GM12878 (cell line): ENCODE measurements at regions not wholly inside any gene's neighbourhood (a gene's known extent, or its start where the extent isn't known, plus 50 kb on each side); places are given as distances from the start of the nearest gene placed in this dataset.

Source experiments
- ATAC-seq: fragments of 200-7000 bp; cut with Tn5 transposase; 3 replicates; pipeline ENCODE4 v1.9.1; 2020; ENCODE audit warnings: mild to moderate bottlenecking, moderate library complexity
- BruUV-seq: library from RNA; stranded (reverse); fragments of 400-500 nt; replicated peaks from 2 replicates; lab custom pipeline; 2021; lab: Mats Ljungman, UMichigan
- CTCF ChIA-PET: fragments of 300-600 bp; sonication (Branson Sonifier 250); formaldehyde crosslinking; extraction: SDS; loops from one replicate; lab custom pipeline; 2021; ENCODE audit warnings: inconsistent platforms; lab: Yijun Ruan, JAX
- POLR2A ChIA-PET: fragments of 350-600 bp; formaldehyde crosslinking; extraction: SDS; loops from one replicate; lab custom pipeline; 2021; ENCODE audit warnings: inconsistent platforms; lab: Charles Lee
- RAD21 ChIA-PET: fragments of 300-600 bp; sonication (Branson Sonifier 250); formaldehyde crosslinking; loops from one replicate; lab custom pipeline; 2023; ENCODE audit warnings: antibody characterized with exemption; ENCODE audit not compliant: unreplicated experiment; lab: Charles Lee
- SMC1A ChIA-PET: fragments of 300-600 bp; sonication (Branson Sonifier 250); formaldehyde crosslinking; loops from one replicate; lab custom pipeline; 2023; ENCODE audit not compliant: unreplicated experiment, uncharacterized antibody; lab: Charles Lee
- DNase-seq: peaks from one replicate; pipeline ENCODE4 v3.0.0-alpha.2; 2011; ENCODE audit warnings: low read depth, low spot score
- FAIRE-seq: peaks from 3 replicates; lab custom pipeline; 2011; peaks lifted over from hg19 to GRCh38; lab: Jason Lieb, UNC
- H2AFZ ChIP-seq: 2 replicates; pipeline ENCODE4 v1.6.0; 2011; ENCODE audit warnings: low read depth, low read length, control low read depth; ENCODE audit not compliant: control insufficient read depth
- H3K27ac ChIP-seq: 2 replicates; pipeline ENCODE4 v1.5.1; 2011; ENCODE audit warnings: control low read depth; ENCODE audit not compliant: control insufficient read depth, insufficient read depth
- H3K27me3 ChIP-seq, 2 experiments: replicated peaks in 1 of 2; 2 replicates each; pipeline versions ENCODE4 v1.6.0 to v1.6.1; 2011; ENCODE audit warnings: low read length in 1 of 2; ENCODE audit not compliant: control insufficient read depth in 2 of 2, insufficient read depth in 2 of 2
- H3K36me3 ChIP-seq, 2 experiments: 2 replicates each; pipeline ENCODE4 v1.5.1; 2011; ENCODE audit warnings: low read length in 1 of 2; ENCODE audit not compliant: control insufficient read depth in 2 of 2, insufficient read depth in 2 of 2
- H3K4me1 ChIP-seq: 2 replicates; pipeline ENCODE4 v1.6.1; 2011; ENCODE audit warnings: mild to moderate bottlenecking, low read length, moderate library complexity, mixed read lengths; ENCODE audit not compliant: control insufficient read depth, insufficient read depth
- H3K4me2 ChIP-seq: 2 replicates; pipeline ENCODE4 v1.6.0; 2011; ENCODE audit warnings: control low read depth; ENCODE audit not compliant: control insufficient read depth, insufficient read depth
- H3K4me3 ChIP-seq: fragments of 200-600 bp; sonication (generic); 2 replicates; pipeline ENCODE4 v1.5.1; 2016
- H3K79me2 ChIP-seq: 2 replicates; pipeline ENCODE4 v1.6.0; 2011; ENCODE audit warnings: low read length; ENCODE audit not compliant: control insufficient read depth, insufficient read depth
- H3K9ac ChIP-seq: 2 replicates; pipeline ENCODE4 v1.8.0; 2011; ENCODE audit warnings: low read length, control low read depth, mixed read lengths; ENCODE audit not compliant: control insufficient read depth, insufficient read depth
- H3K9me3 ChIP-seq: replicated peaks from 3 replicates; pipeline ENCODE4 v1.5.1; 2011; ENCODE audit warnings: mild to moderate bottlenecking, low read length; ENCODE audit not compliant: control insufficient read depth, insufficient read depth
- H4K20me1 ChIP-seq: 2 replicates; pipeline ENCODE4 v1.6.0; 2011; ENCODE audit not compliant: control insufficient read depth, insufficient read depth
- HDAC2 ChIP-seq: fragments of 200-600 bp; sonication (generic); IDR thresholded peaks from 2 replicates; pipeline ENCODE4 v1.6.1; 2017
- REST ChIP-seq: IDR thresholded peaks from 2 replicates; pipeline ENCODE4 v1.6.1; 2012; ENCODE audit warnings: mild to moderate bottlenecking, low read depth, low read length
- SP1 ChIP-seq: IDR thresholded peaks from one replicate; pipeline ENCODE4 v1.6.1; 2011; ENCODE audit warnings: low read depth, low read length
- TBL1XR1 ChIP-seq: IDR thresholded peaks from 2 replicates; pipeline ENCODE4 v1.6.1; 2012; ENCODE audit warnings: low read depth, low read length, improper control_type of control experiment
- ZNF217 ChIP-seq: fragments of 450-650 bp; IDR thresholded peaks from 2 replicates; pipeline ENCODE4 v1.6.1; 2017; ENCODE audit warnings: antibody characterized with exemption, mild to moderate bottlenecking
- ZZZ3 ChIP-seq: IDR thresholded peaks from 2 replicates; pipeline ENCODE4 v1.6.1; 2011; ENCODE audit warnings: low read depth; ENCODE audit not compliant: control insufficient read depth, insufficient read length
- WGBS: methylation state at CpG from one replicate; pipeline ENCODE4 v1.1.6; 2016; ENCODE audit warnings: low lambda C conversion rate; ENCODE audit not compliant: insufficient replicate concordance, insufficient coverage; ENCODE audit errors: missing lambda C conversion rate; 5-methylcytosine and 5-hydroxymethylcytosine counted together
- in situ Hi-C: fragments of 300-500 bp; cut with MboI; formaldehyde crosslinking; loops from 9 replicates; pipeline ENCODE4 v1.14.3; 2018; ENCODE audit warnings: mixed read lengths
- intact Hi-C: fragments of 100-400 bp; cut with micrococcal nuclease; formaldehyde crosslinking; loops from one replicate; pipeline ENCODE4 v1.14.2; 2022; ENCODE audit not compliant: unreplicated experiment

- Histone ChIP-seq H3K4me1 (no peaks in the 10 kb centered on the region), H3K4me2 (no peak overlapping the region), H3K27ac (no peak overlapping the region), H3K79me2 (no peaks in the 10 kb centered on the region), H3K9me3 (no peaks in the 10 kb centered on the region), H3K4me3 (no peak overlapping the region), H3K36me3 (no peaks in the 10 kb centered on the region), H2AFZ (no peak overlapping the region), H3K27me3 (no peaks in the 10 kb centered on the region), H4K20me1 (no peaks in the 10 kb centered on the region), H3K9ac (no peak overlapping the region)
- in situ Hi-C loops (no loop called here), intact Hi-C loops (no loop called here)
- ATAC-seq: no peak
- POLR2A ChIA-PET: no interaction called here
- no peak for DNase-seq
- SMC1A ChIA-PET: interaction anchor here (0.7 kb wide), 1 partner anchor 61 kb away, joined by 4 read pairs; no protein-coding TSS in a partner anchor
- no peak for FAIRE-seq
- TF ChIP-seq ZNF217 (no peak), TBL1XR1 (no peak), SP1 (no peak), HDAC2 (no peak), REST (no peak), ZZZ3 (no peak)
- RAD21 ChIA-PET: no interaction called here
- 10% methylated on average over 4 of the region's 4 CpGs for WGBS
- CTCF ChIA-PET: no interaction called here
- no TSS peak for BruUV-seq
These were observed 662.0 kb upstream of the CPEB2 start for GRCh38 chr4:14340321-14340720.
